WTC11 (cell line): ENCODE measurements at regions not wholly inside any gene's neighbourhood (a gene's known extent, or its start where the extent isn't known, plus 50 kb on each side); places are given as distances from the start of the nearest gene placed in this dataset.

Experiments used
- ATF3 ChIP-seq: sonication (generic); formaldehyde crosslinking; conservative IDR thresholded peaks from 2 replicates; pipeline ENCODE4 v1.8.1; 2022; ENCODE audit warnings: mild to moderate bottlenecking, missing genetic modification reagents
- CTCF ChIP-seq: fragments of 200-600 bp; IDR thresholded peaks from 2 replicates; pipeline ENCODE4 v1.8.0; 2022; ENCODE audit warnings: antibody characterized with exemption
- ETV6 ChIP-seq: sonication (generic); formaldehyde crosslinking; IDR thresholded peaks from 2 replicates; pipeline ENCODE4 v1.8.1; 2022; ENCODE audit warnings: mild to moderate bottlenecking, missing genetic modification reagents
- FOXP1 ChIP-seq: sonication (generic); formaldehyde crosslinking; IDR thresholded peaks from 2 replicates; pipeline ENCODE4 v1.8.0; 2022; ENCODE audit warnings: missing genetic modification reagents, mild to moderate bottlenecking, moderate library complexity, borderline replicate concordance
- IRF1 ChIP-seq: sonication (generic); formaldehyde crosslinking; IDR thresholded peaks from 2 replicates; pipeline ENCODE4 v1.8.0; 2023; ENCODE audit warnings: missing genetic modification reagents
- JUN ChIP-seq: sonication (generic); formaldehyde crosslinking; IDR thresholded peaks from 2 replicates; pipeline ENCODE4 v1.8.0; 2023; ENCODE audit warnings: mild to moderate bottlenecking, missing genetic modification reagents
- MAX ChIP-seq: sonication (generic); formaldehyde crosslinking; IDR thresholded peaks from 2 replicates; pipeline ENCODE4 v1.8.0; 2022; ENCODE audit warnings: mild to moderate bottlenecking, missing genetic modification reagents
- MYBL2 ChIP-seq: sonication (generic); formaldehyde crosslinking; IDR thresholded peaks from 2 replicates; pipeline ENCODE4 v1.8.1; 2023; ENCODE audit warnings: mild to moderate bottlenecking, moderate library complexity, missing genetic modification reagents
- NFYB ChIP-seq: sonication (generic); formaldehyde crosslinking; conservative IDR thresholded peaks from 2 replicates; pipeline ENCODE4 v1.8.0; 2022; ENCODE audit warnings: low read depth, missing genetic modification reagents
- PREB ChIP-seq: sonication (generic); formaldehyde crosslinking; IDR thresholded peaks from 2 replicates; pipeline ENCODE4 v1.8.1; 2022; ENCODE audit warnings: mild to moderate bottlenecking, missing genetic modification reagents, moderate library complexity, borderline replicate concordance
- TEAD1 ChIP-seq: sonication (generic); formaldehyde crosslinking; IDR thresholded peaks from 2 replicates; pipeline ENCODE4 v1.8.0; 2022; ENCODE audit warnings: mild to moderate bottlenecking, missing genetic modification reagents
- USF2 ChIP-seq: sonication (generic); formaldehyde crosslinking; IDR thresholded peaks from 2 replicates; pipeline ENCODE4 v1.8.1; 2023; ENCODE audit warnings: mild to moderate bottlenecking, missing genetic modification reagents, moderate library complexity
- ZNF232 ChIP-seq: sonication (generic); formaldehyde crosslinking; IDR thresholded peaks from 2 replicates; pipeline ENCODE4 v1.8.0; 2022; ENCODE audit warnings: mild to moderate bottlenecking, missing genetic modification reagents
- ZNF512 ChIP-seq: sonication (generic); formaldehyde crosslinking; IDR thresholded peaks from 2 replicates; pipeline ENCODE4 v1.8.1; 2022; ENCODE audit warnings: missing genetic modification reagents, borderline replicate concordance

GRCh38 chr16:64225036-64225435 lies 896.8 kb downstream of the CDH11 start:
- TF ChIP-seq CTCF (no peak), TEAD1 (CRISPR knock-in tag) (no peak), MYBL2 (no peak), JUN (CRISPR knock-in tag) (no peak), MAX (CRISPR knock-in tag) (no peak), FOXP1 (CRISPR knock-in tag) (no peak), NFYB (CRISPR knock-in tag) (no peak), PREB (CRISPR knock-in tag) (no peak), IRF1 (CRISPR knock-in tag) (no peak), USF2 (CRISPR knock-in tag) (no peak), ZNF232 (no peak), ATF3 (no peak), ETV6 (no peak), ZNF512 (CRISPR knock-in tag) (no peak)
